ENCODE measurements at regions not wholly inside any gene's neighbourhood (a gene's known extent, or its start where the extent isn't known, plus 50 kb on each side); places are given as distances from the start of the nearest gene placed in this dataset.

- no peak for TF ChIP-seq GLIS3 (CRISPR knock-in tag; IDR thresholded peaks at IDR 0.05)
- no peak for TF ChIP-seq CSDC2 (CRISPR knock-in tag; IDR thresholded peaks at IDR 0.05)
- no peak for TF ChIP-seq CREB5 (CRISPR knock-in tag; IDR thresholded peaks at IDR 0.05; ENCODE audit: low read depth)
- TF ChIP-seq PATZ1 (CRISPR knock-in tag; IDR thresholded peaks at IDR 0.05; ENCODE audit: borderline replicate concordance), result no peak
- TF ChIP-seq ZNF8 (CRISPR knock-in tag; IDR thresholded peaks at IDR 0.05), result no peak
- no peak for TF ChIP-seq ESRRG (CRISPR knock-in tag; IDR thresholded peaks at IDR 0.05)
- TF ChIP-seq ISL1 (CRISPR knock-in tag; IDR thresholded peaks at IDR 0.05), result no peak
- TF ChIP-seq TSHZ2 (CRISPR knock-in tag; IDR thresholded peaks at IDR 0.05), result no peak
- TF ChIP-seq PPARA (CRISPR knock-in tag; IDR thresholded peaks at IDR 0.05; ENCODE audit: borderline replicate concordance), result no peak
- no peak for TF ChIP-seq ZFP3 (CRISPR knock-in tag; IDR thresholded peaks at IDR 0.05)
- TF ChIP-seq ARNTL (CRISPR knock-in tag; IDR thresholded peaks at IDR 0.05; ENCODE audit: borderline replicate concordance, low read depth), result no peak
- no peak for TF ChIP-seq OSR1 (CRISPR knock-in tag; IDR thresholded peaks at IDR 0.05)
- TF ChIP-seq TCF4 (CRISPR knock-in tag; IDR thresholded peaks at IDR 0.05; ENCODE audit: borderline replicate concordance), result no peak
- no peak for TF ChIP-seq BACH2 (CRISPR knock-in tag; IDR thresholded peaks at IDR 0.05; ENCODE audit: borderline replicate concordance)
These were observed 687.1 kb upstream of the NEGR1 start for GRCh38 chr1:72969461-72969860.
